HG02759 (cell line): ENCODE measurements at regions not wholly inside any gene's neighbourhood (a gene's known extent, or its start where the extent isn't known, plus 50 kb on each side); places are given as distances from the start of the nearest gene placed in this dataset.
A peak's percentile ranks its signal among the peaks of the same experiment; 100 is the strongest.

Source experiments
- ATAC-seq: cut with Tn5 transposase; IDR thresholded peaks from one replicate; pipeline ENCODE4 v1.9.1; 2021; ENCODE audit warnings: mild to moderate bottlenecking, moderate library complexity; ENCODE audit not compliant: unreplicated experiment

DNA sequence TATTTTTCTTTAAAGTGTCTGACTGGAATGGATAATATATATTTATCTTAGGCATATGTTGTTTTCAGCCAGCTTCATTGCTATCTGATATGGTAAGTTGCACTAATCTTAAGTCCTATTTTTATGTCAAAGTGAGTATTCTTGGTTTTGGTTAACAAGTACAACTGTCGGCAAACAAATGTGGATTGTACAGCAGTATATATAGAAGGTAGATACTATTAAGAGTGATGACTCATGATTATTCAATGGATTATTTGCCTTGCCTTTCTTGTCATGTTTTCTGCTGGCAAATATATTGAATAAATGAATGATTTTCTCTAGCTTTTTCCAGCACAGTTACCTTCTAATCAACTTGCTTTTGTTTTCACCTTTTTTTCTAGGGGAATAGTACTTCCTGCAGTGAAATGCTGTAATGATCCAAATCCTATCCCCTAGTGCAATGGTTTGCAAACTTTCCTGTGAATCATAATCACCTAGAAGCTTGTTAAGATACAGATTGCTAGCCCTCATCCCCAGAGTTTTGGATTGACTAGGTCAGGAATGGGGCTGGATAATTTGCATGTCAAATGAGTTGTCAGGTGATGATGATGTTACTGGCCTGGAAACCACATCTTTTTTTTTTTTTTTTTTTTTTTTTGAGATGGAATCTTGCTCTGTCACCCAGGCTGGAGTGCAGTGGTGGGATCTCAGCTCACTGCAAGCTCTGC lies 60.8 kb upstream of the ARRDC3 start:
- ATAC-seq = peak; percentile 59

DNA sequence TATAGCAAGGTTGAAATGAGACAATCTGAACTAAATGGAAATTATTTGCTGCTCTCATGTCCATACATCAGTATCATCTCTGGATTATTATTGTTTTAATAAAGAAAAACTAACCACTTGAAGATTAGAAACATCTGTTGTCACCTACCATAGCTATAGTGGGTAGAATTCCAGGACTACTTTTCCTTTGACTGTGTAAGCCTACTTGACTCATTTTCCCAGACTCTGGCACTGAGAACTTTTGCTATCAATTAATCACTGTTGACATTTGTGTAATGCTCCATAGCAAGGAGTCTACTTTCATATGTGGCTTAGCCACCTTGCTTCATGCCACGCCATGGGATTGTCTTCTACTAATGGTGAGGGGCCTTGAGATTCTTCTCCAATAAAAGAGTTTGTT lies 59.9 kb upstream of the ARRDC3 start:
- no peak for ATAC-seq

DNA sequence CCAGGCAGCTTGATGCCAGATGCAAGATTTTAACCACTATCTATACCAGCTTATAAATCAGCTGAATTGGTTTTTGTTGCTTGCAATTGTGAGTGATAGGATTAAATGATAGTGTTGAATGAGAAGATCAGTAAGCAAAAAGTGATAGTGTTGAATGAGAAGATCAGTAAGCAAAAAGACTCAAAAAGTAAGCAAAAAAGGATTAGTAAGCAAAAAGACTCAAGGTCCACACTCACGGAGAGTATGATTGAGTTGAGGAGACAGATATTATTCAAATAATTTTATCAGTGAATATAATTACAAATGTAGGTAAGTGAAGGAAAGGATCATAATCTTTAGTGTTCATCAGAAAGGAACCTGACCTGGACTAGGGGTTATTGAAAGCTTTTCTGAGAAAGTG lies 58.0 kb upstream of the ARRDC3 start:
- ATAC-seq = no peak

DNA sequence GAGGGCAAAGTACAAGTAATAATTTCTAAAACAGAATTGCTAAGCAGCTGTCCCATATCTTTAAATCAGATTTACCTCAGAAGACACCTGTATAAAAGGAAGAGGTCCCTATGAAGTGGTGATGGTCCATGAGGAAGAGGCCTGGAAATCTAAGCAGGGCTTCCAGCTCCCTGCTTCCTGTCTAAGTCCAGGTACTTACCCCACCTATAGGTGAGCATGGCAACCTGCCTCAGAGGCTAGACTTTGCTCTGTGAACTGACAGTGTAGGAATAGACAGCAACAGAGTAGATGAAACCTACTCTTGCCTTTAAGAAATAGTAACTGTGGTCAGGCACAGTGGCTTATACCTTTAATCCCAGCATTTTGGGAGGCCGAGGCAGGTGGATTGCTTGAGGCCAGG lies 55.8 kb upstream of the ARRDC3 start:
- no peak for ATAC-seq

DNA sequence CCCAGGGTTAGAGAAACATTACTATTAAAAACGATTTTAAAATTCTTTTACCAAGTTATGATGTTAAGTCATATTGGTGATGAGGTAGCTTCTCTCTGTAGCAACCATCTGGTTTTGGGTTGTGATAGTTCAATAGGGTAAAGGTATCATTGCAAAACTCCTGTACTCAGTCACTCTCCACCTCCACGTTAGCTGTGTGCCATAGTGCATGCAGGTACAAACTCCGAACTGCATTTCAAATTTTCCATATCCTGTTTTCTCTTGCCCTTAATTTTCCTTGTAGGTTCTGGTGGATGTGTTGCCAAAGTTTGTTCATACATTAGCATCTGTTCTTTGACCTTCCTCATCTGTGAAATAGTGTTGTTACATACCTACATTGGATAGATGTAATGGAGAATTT lies 53.1 kb upstream of the ARRDC3 start:
- ATAC-seq = no peak

DNA sequence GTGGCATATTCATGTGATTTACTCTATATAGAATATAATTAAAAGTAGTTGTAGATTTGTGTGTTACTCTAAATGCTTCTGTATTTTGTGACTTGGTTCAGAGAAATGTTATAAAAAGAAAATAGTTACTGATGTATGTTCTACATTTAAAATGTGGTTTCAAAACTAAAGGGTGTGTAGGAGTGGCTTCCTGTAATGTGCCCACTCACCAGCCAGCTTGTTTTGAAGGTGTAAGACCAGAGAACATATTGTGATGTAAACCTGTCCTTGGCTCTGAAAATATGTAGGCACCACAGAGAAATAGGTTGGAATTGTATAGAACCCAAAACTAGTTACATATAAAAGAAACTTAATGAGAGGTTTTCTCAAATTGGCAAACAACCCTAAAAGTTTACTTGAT lies 51.2 kb upstream of the ARRDC3 start:
- peak; percentile 69 for ATAC-seq

DNA sequence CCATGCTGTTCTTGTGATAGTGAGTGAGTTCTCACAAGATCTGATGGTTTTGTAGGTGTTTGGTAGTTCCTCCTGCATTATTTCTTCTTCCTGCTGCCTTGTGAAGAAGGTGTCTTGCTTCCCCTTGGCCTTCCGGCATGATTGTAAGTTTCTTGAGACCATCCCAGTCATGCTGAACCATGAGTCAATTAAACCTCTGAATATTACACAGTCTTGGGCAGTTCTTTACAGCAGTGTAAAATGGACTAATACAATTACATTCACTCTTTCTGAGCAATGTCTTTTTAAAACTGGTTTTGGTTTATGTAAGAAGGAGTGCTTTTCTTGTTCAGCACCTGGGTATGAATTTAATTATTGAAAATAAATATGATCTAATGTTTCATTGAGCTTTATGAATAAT lies 50.7 kb upstream of the ARRDC3 start:
- no peak for ATAC-seq
